ENCODE measurements at regions not wholly inside any gene's neighbourhood (a gene's known extent, or its start where the extent isn't known, plus 50 kb on each side); places are given as distances from the start of the nearest gene placed in this dataset.
A peak's percentile ranks its signal among the peaks of the same experiment; 100 is the strongest.

DNA sequence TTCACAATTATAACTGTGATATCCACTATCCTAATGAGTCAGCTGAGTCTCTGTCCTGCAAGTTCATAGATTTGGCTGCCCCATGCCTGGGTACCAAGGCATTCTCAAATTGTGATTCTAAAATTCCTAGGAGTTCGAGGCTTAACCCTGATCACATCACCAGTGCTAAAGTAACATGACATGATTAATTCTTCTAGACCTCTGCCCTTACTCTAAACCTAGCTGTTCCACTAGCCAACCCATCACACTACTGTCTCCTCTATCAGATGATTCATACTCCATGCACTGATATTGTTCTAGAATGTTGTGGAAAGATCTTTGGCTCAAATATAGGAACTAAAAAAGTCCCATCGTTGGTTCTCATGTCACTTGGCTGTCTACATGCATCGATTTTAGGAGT is 487.6 kb downstream of the PIK3C3 start:
- no peak overlapping the region for H3K27ac ChIP-seq
- no peak overlapping the region for H3K4me2 ChIP-seq
- H3K4me1 ChIP-seq, result no peaks in the 10 kb centered on the region
- no peaks in the 10 kb centered on the region for H3K27me3 ChIP-seq
- TF ChIP-seq Cebpa-rat (IDR thresholded peaks at IDR 0.05), result no peak
- H3K4me3 ChIP-seq, result no peak overlapping the region
- H4K20me1 ChIP-seq, result no peaks in the 10 kb centered on the region
- no peaks in the 10 kb centered on the region for H3K36me3 ChIP-seq
- no peak overlapping the region for H3K9ac ChIP-seq
- peaks cover 17% of the 10 kb centered on the region for H3K9me3 ChIP-seq

DNA sequence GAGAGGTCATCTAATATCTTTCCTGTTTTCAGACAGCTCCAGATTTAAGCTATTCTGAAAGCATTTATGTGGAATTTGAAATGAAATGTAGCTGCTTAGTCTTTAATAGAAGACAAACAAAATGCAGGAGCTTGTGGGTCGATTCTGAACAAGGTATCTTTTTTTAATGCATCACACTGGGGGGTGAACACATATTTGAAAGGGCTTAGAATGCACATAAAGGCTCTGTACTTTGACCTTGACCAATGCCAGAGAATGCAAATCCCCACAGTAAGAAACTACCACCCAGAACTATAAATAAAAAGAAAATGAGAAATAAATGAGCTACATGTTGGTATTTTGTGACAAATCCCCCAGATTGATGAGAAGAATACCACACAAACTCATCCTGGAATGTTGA is 489.3 kb downstream of the PIK3C3 start:
- H3K4me3 ChIP-seq, result no peak overlapping the region
- H3K9ac ChIP-seq, result no peak overlapping the region
- H3K4me1 ChIP-seq, result no peaks in the 10 kb centered on the region
- no peak for TF ChIP-seq Cebpa-rat (IDR thresholded peaks at IDR 0.05)
- H3K4me2 ChIP-seq, result no peak overlapping the region
- H3K9me3 ChIP-seq, result peaks cover 32% of the 10 kb centered on the region
- no peaks in the 10 kb centered on the region for H3K27me3 ChIP-seq
- no peak overlapping the region for H3K27ac ChIP-seq
- no peaks in the 10 kb centered on the region for H4K20me1 ChIP-seq
- H3K36me3 ChIP-seq, result no peaks in the 10 kb centered on the region

DNA sequence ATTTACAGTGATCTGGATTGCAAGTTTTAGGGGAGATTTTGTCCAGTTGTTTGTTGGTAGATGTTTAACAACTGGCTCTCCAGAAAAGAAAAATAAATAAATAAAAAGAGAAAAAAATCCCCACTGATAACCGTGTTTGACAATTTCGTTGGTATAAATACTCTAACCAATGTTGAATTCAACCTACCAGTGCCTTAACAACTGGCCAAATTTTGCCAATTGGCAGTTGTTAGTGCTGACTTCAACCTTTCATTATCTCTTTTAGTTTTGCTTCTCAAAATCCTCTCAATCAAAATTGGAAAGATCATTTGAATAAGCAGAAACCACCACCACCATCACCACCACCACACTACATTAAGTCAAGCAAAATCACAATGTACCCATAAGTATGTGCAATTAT is 490.3 kb downstream of the PIK3C3 start:
- Histone ChIP-seq H3K4me1 (no peaks in the 10 kb centered on the region), H3K4me3 (no peak overlapping the region), H4K20me1 (no peaks in the 10 kb centered on the region), H3K36me3 (no peaks in the 10 kb centered on the region), H3K27ac (no peak overlapping the region), H3K9ac (no peak overlapping the region), H3K9me3 (peaks cover 32% of the 10 kb centered on the region), H3K27me3 (no peaks in the 10 kb centered on the region), H3K4me2 (no peak overlapping the region)
- TF ChIP-seq Cebpa-rat (IDR thresholded peaks at IDR 0.05), result no peak

DNA sequence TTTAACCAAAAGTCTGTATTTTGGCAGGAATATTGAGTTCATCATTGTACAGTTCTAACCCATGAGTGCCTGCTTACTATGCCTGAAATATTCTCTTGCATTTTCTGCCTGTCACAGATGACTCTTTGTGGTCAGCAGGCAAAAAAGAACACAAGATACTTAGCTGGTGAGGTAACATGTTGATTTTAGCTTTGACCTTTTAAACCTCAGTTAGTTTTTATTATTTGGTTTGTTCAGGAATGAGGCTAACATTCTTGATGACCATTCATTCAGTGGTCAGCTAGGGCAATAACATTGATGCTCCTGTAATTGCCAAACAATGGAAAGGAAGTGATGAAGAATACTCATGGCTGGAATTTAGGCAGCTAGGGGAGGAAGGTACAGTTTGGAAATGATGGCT is 491.2 kb downstream of the PIK3C3 start:
- no peaks in the 10 kb centered on the region for H3K27me3 ChIP-seq
- H3K4me2 ChIP-seq, result no peak overlapping the region
- no peaks in the 10 kb centered on the region for H3K4me1 ChIP-seq
- H3K27ac ChIP-seq, result no peak overlapping the region
- H3K4me3 ChIP-seq, result no peak overlapping the region
- H3K36me3 ChIP-seq, result no peaks in the 10 kb centered on the region
- no peaks in the 10 kb centered on the region for H4K20me1 ChIP-seq
- peaks cover 32% of the 10 kb centered on the region for H3K9me3 ChIP-seq
- H3K9ac ChIP-seq, result no peak overlapping the region
- no peak for TF ChIP-seq Cebpa-rat (IDR thresholded peaks at IDR 0.05)

DNA sequence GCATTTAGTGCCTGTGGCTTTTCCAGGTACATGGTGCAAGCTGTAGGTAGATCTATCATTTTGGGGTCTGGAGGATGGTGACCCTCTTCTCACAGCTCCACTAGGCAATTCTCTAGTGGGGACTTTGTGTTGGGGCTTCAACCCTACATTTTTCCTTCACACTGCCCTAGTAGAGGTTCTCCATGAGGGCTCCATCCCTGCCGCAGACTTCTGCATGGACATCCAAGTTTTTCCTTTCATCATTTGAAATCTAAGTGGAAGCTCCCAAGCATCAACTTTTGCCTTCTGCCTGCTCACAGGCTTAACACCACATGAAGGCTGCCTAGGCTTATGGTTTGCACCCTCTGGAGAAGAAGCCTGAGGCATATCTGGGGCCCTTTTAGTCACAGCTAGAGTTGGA is 492.7 kb downstream of the PIK3C3 start:
- no peaks in the 10 kb centered on the region for H4K20me1 ChIP-seq
- H3K4me1 ChIP-seq, result no peaks in the 10 kb centered on the region
- H3K36me3 ChIP-seq, result no peaks in the 10 kb centered on the region
- peaks cover 32% of the 10 kb centered on the region for H3K9me3 ChIP-seq
- no peaks in the 10 kb centered on the region for H3K27me3 ChIP-seq
- H3K4me2 ChIP-seq, result no peak overlapping the region
- TF ChIP-seq Cebpa-rat (IDR thresholded peaks at IDR 0.05), result no peak
- no peak overlapping the region for H3K9ac ChIP-seq
- no peak overlapping the region for H3K27ac ChIP-seq
- peak overlapping the region; percentile 21; the same call in 1 of the 2 replicates for H3K4me3 ChIP-seq

DNA sequence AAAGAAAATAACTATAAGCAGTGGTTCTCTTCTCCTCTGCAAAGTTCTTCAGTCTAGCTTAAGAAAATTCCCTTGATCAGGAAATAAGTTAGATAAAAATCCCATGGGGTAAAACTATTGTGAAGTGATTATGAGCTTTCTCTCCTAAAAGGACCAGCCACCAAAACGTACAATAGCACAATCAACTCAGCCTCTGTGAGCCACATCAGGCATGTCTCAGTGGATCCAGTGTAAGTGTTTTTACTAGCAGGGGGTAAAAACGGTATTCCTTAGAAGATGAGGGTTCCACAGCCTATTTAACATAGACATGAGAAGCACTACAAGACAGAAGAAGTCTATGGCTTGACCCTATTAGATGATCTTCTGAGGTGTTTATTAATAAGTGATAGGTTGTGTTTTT is 503.2 kb downstream of the PIK3C3 start:
- Histone ChIP-seq H3K36me3 (no peaks in the 10 kb centered on the region), H3K4me3 (no peak overlapping the region), H3K9me3 (no peaks in the 10 kb centered on the region), H3K4me1 (no peaks in the 10 kb centered on the region), H3K27ac (no peak overlapping the region), H3K4me2 (no peak overlapping the region), H3K27me3 (no peaks in the 10 kb centered on the region; the same call in 1 of the 2 replicates), H4K20me1 (no peaks in the 10 kb centered on the region), H3K9ac (no peak overlapping the region)
- no peak for TF ChIP-seq Cebpa-rat (IDR thresholded peaks at IDR 0.05)

DNA sequence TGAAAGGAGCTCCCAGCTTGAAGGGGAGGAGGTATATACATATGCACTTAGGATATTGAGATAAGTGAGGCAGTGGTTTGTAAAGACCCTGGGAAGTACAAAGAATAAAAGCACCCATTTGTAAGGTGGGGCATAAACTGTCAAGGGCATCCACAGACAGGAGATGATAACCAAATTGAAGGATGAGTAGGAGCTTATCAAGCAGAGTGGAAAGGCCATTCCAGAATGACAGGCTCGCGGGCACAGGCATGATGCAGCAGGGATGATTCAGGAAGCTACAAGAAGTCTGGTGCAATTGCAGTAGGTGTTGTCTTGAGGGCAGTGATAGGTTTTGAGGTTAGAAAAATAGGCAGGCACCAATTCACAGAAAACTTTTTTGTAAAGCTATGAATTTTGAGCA is 504.8 kb downstream of the PIK3C3 start:
- no peaks in the 10 kb centered on the region for H3K4me1 ChIP-seq
- no peaks in the 10 kb centered on the region; the same call in 1 of the 2 replicates for H3K27me3 ChIP-seq
- H4K20me1 ChIP-seq, result no peaks in the 10 kb centered on the region
- TF ChIP-seq Cebpa-rat (IDR thresholded peaks at IDR 0.05), result no peak
- H3K27ac ChIP-seq, result no peak overlapping the region
- no peak overlapping the region for H3K9ac ChIP-seq
- no peaks in the 10 kb centered on the region for H3K9me3 ChIP-seq
- H3K36me3 ChIP-seq, result no peaks in the 10 kb centered on the region
- no peak overlapping the region for H3K4me3 ChIP-seq
- no peak overlapping the region for H3K4me2 ChIP-seq

DNA sequence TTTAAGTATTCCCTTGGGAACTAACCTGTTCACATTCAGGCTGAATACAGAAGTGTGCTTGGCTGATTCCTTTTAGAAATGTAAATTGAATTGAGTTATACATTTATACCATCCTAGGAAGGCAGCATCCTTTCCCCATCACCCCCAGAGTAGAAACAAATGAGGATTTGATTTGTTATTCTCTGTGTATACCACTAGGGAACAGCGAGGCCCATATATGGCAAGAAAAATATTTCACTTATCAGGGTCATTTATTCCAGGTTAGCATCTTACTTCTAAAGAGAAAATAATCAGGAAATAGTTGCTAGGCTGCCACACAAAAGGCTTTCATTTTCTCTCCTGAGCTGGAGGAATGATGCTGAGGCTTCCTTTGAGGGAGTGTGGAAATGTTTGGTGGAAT is 516.9 kb downstream of the PIK3C3 start:
- no peak for TF ChIP-seq Cebpa-rat (IDR thresholded peaks at IDR 0.05)
- Histone ChIP-seq H3K36me3 (no peaks in the 10 kb centered on the region), H3K9ac (no peak overlapping the region), H3K27me3 (no peaks in the 10 kb centered on the region), H3K4me1 (no peaks in the 10 kb centered on the region), H3K9me3 (no peaks in the 10 kb centered on the region), H3K4me3 (no peak overlapping the region), H4K20me1 (no peaks in the 10 kb centered on the region), H3K27ac (no peak overlapping the region), H3K4me2 (no peak overlapping the region)

DNA sequence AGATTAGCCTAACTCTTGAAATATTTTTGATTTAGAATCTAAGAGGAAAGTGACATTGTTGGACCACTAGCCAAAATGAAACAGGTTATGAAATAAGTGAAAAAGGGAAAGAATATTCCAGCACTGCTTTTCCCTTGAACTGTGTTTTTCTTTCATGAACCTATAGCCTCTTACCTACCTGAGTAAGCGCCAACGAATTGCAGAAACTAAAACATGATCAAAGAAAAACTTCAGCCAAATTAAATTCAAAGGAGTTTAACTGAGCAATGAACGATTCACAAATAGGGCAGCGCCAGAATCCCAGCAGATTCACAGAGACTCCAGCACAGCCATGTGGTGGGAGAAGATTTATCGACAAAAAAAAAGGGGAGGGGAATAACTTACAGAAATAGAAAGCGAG is 518.6 kb downstream of the PIK3C3 start:
- Histone ChIP-seq H3K27me3 (no peaks in the 10 kb centered on the region), H3K9ac (no peak overlapping the region), H3K36me3 (no peaks in the 10 kb centered on the region), H3K4me2 (no peak overlapping the region), H3K9me3 (no peaks in the 10 kb centered on the region), H3K4me3 (no peak overlapping the region), H3K27ac (no peak overlapping the region), H3K4me1 (no peaks in the 10 kb centered on the region), H4K20me1 (no peaks in the 10 kb centered on the region)
- TF ChIP-seq Cebpa-rat (IDR thresholded peaks at IDR 0.05), result no peak

DNA sequence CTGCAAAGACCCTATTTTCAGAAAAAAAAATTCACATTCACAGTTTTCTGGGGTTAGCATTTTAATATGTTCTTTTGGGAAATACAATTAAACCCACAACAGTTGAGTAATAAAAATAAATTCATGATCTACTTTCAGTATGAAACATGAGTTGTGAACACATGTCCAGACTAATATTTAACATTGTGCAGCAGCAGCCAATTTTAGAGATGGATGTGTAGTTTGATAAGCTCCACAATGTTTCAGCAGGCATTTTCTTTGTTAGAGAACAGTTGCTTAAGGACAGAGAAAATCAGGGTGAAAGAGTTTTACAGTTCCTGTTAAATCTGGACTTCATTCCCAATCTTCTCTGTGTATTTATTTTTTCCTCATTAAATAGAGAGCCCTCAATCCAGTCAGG is 519.5 kb downstream of the PIK3C3 start:
- Histone ChIP-seq H3K27me3 (no peaks in the 10 kb centered on the region), H3K27ac (no peak overlapping the region), H3K9me3 (no peaks in the 10 kb centered on the region), H3K4me1 (no peaks in the 10 kb centered on the region), H3K4me2 (no peak overlapping the region), H3K4me3 (no peak overlapping the region), H3K36me3 (no peaks in the 10 kb centered on the region), H4K20me1 (no peaks in the 10 kb centered on the region), H3K9ac (no peak overlapping the region)
- TF ChIP-seq Cebpa-rat (IDR thresholded peaks at IDR 0.05), result no peak

DNA sequence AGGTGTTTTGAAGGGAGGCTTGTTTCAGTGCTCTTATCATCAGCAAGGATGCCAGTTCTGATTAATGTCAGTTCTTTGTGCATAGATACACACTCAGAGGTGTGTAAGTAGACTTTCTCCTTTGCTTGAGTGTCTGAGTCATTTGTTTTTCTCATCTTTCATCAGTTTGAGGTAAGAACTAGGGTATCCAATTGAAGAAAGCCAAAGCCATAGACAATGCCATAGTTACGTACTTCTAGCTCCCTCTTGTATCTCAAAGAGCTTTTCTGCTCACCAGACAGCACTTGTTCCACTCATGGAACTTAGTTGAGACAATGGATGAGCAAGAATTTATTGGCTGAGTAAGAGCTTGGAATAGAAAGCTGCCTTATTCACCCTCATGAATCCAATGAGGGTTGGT is 520.1 kb downstream of the PIK3C3 start:
- Histone ChIP-seq H3K36me3 (no peaks in the 10 kb centered on the region), H3K4me3 (no peak overlapping the region), H3K9me3 (no peaks in the 10 kb centered on the region), H3K9ac (no peak overlapping the region), H3K27me3 (no peaks in the 10 kb centered on the region), H3K27ac (no peak overlapping the region), H4K20me1 (no peaks in the 10 kb centered on the region), H3K4me1 (no peaks in the 10 kb centered on the region), H3K4me2 (no peak overlapping the region)
- TF ChIP-seq Cebpa-rat (IDR thresholded peaks at IDR 0.05), result no peak
